ENCODE measurements at regions not wholly inside any gene's neighbourhood (a gene's known extent, or its start where the extent isn't known, plus 50 kb on each side); places are given as distances from the start of the nearest gene placed in this dataset.
"Not testable (repeated sequence)": the region's sequence is repeated elsewhere in the genome, so short reads cannot be mapped to it uniquely, and the experiment has no call there.

DNA sequence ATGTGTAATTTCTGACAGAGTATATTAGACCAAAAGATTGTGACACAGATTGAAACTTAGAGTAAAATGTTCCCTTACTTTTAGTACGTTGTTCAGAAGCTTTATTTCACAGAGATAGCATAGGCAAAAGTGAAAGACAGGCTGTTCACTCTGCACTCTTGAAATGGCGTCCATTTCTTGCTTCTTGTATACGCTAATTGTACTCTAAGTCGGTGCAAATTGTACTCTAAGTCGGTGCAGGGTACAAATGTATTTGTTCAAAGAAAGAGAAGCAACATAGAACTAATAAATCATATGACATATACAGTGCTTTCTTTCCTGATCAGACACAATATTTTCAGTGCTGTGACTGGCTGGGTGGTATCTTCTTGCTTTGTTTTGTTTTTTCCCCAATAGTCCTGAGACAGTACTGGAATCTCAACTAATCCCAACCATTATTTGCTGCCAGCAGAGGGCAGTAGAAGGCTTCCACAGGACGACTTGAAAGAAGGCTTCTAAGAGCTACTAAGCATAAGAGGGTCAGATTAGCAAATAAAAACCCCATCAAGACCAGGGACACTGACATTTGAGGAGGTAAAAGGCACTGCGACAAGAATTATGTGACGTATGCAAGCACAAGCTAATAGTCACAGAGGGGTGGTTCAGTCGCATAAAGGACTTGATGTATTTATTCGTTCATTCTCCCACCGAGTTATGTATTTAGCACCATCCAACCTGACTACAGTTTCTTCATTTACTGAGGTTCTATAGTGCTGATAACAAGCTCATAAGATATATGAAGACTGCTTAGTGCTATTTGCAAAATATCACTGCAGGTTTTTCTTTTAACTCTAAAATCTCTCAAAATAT lies 831.8 kb downstream of the TAF11L14 start:
- DNase-seq = peak; percentile 47
- no peaks in the 10 kb centered on the region for H3K36me3 Mint-ChIP-seq (ENCODE audit: low read depth)
- H3K4me3 Mint-ChIP-seq = no peak overlapping the region
- H3K27me3 Mint-ChIP-seq = no peaks in the 10 kb centered on the region
- ChIA-PET POLR2A (no interaction called here), CTCF (no interaction called here)
- H3K4me1 Mint-ChIP-seq = no peaks in the 10 kb centered on the region
- H3K27ac Mint-ChIP-seq = no peak overlapping the region
- H3K9me3 Mint-ChIP-seq = no peaks in the 10 kb centered on the region

DNA sequence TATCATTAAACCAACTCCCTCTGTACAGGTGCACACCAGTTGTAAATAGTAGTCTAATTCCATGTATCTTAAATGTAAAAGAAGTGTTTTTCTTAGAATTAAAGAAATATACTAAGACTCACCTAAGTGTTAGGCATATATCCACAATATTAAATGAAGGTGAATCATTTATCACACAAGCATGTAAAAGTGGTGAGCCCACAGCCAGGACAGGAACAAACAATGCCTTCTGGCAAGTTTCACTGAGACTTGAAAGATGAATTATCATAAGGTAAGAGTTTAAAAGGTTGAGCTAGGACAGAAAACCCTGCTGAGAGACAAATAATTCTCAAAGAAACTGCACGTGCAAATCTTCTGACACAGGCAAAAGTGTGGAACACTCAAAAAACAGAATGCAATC lies 832.5 kb downstream of the TAF11L14 start:
- H3K36me3 Mint-ChIP-seq (ENCODE audit: low read depth) = no peaks in the 10 kb centered on the region
- CTCF ChIA-PET = no interaction called here
- POLR2A ChIA-PET = no interaction called here
- DNase-seq = no peak
- peaks cover 4% of the 10 kb centered on the region for H3K9me3 Mint-ChIP-seq
- H3K4me1 Mint-ChIP-seq = no peaks in the 10 kb centered on the region
- H3K27me3 Mint-ChIP-seq = no peaks in the 10 kb centered on the region
- no peak overlapping the region for H3K27ac Mint-ChIP-seq
- no peak overlapping the region for H3K4me3 Mint-ChIP-seq

DNA sequence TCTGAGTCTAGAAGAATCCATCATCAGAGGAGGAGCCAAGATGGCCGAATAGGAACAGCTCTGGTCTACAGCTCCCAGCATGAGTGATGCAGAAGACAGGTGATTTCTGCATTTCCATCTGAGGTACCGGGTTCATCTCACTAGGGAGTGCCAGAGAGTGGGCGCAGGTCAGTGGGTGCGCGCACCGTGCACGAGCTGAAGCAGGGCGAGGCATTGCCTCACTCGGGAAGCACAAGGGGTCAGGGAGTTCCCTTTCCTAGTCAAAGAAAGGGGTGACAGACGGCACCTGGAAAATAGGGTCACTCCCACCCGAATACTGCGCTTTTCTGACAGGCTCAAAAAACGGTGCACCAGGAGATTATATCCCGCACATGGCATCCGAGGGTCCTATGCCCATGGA lies 837.5 kb downstream of the TAF11L14 start:
- CTCF ChIA-PET; H3K27me3 Mint-ChIP-seq; H3K4me3 Mint-ChIP-seq; POLR2A ChIA-PET; H3K36me3 Mint-ChIP-seq (ENCODE audit: low read depth); DNase-seq; H3K27ac Mint-ChIP-seq; H3K4me1 Mint-ChIP-seq; H3K9me3 Mint-ChIP-seq: not testable (repeated sequence)

DNA sequence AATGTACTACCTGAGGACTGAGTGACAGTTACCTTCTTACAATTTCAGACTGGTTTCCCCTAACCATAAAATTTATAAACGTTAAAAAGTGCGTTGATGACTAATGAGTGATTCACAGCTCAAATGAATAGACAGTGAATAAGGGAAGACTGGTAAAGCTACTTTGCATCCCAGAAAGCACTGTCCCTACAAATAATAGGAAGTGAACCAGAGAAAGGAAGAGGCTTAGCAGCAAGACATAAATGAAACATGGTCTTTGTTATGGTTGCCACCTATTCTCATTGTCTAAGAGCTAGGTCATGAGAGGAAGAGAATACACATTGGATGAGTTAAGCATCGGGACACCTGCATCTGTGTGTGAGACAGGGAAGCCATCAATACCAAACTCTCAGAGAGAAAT lies 849.2 kb downstream of the TAF11L14 start:
- no peak overlapping the region for H3K4me3 Mint-ChIP-seq
- no peak overlapping the region for H3K27ac Mint-ChIP-seq
- ChIA-PET CTCF (no interaction called here), POLR2A (no interaction called here)
- H3K27me3 Mint-ChIP-seq = no peaks in the 10 kb centered on the region
- no peak for DNase-seq
- no peaks in the 10 kb centered on the region for H3K36me3 Mint-ChIP-seq (ENCODE audit: low read depth)
- H3K4me1 Mint-ChIP-seq = no peaks in the 10 kb centered on the region
- no peaks in the 10 kb centered on the region for H3K9me3 Mint-ChIP-seq

DNA sequence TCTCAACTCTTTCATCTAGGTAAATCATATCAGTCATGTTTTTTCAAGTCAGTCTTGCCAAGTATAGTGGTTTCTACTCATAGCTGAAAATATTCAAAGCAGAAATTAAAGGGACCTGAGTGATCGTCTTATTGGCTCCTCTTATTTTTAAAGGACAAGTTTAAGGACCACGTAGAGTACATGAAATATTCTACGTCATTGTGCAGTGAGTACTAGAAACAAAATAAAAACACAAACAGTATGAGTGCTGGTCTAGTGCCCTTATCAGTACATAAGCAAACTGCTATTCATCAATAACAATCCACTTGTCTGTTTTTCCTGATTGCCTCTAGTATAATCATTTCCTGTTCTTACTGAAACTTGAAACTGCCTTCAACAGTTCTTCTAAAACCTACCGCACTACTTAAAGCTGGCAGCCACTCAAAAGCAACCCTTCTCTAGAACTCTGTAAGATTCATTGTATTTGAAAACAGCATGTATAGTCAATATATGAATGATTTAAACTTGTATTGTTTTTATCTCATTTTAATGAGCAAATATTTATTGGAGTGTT lies 853.7 kb downstream of the TAF11L14 start:
- no peaks in the 10 kb centered on the region for H3K36me3 Mint-ChIP-seq (ENCODE audit: low read depth)
- no peak overlapping the region for H3K4me3 Mint-ChIP-seq
- H3K27me3 Mint-ChIP-seq = no peaks in the 10 kb centered on the region
- CTCF ChIA-PET = interaction anchor here (0.6 kb wide), 1 partner anchor 8 kb away, joined by 3 read pairs; no protein-coding TSS in a partner anchor
- POLR2A ChIA-PET = no interaction called here
- no peaks in the 10 kb centered on the region for H3K4me1 Mint-ChIP-seq
- no peak overlapping the region for H3K27ac Mint-ChIP-seq
- no peaks in the 10 kb centered on the region for H3K9me3 Mint-ChIP-seq
- DNase-seq = no peak

DNA sequence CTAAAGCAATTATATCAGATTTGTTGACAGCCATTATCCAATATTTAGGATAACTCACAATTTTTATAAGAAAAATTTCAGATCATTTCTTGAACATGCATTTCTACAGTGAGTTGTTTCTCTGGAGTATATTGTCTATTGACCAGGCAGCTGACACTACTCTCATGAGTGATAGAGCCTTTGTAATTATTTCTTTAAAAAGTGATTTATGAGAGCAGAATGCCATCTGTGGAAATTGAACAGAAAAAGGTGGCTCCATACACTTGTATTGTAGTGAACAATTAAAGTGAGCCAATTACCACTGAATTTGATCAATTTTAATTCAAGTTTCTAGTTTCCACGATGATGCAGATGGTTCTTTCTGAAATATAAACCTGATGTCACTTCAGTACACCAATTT lies 855.4 kb downstream of the TAF11L14 start:
- Mint-ChIP-seq H3K36me3 (ENCODE audit: low read depth) (no peaks in the 10 kb centered on the region), H3K4me1 (no peaks in the 10 kb centered on the region), H3K9me3 (no peaks in the 10 kb centered on the region), H3K27ac (no peak overlapping the region), H3K4me3 (no peak overlapping the region), H3K27me3 (no peaks in the 10 kb centered on the region)
- ChIA-PET POLR2A (no interaction called here), CTCF (no interaction called here)
- no peak for DNase-seq

DNA sequence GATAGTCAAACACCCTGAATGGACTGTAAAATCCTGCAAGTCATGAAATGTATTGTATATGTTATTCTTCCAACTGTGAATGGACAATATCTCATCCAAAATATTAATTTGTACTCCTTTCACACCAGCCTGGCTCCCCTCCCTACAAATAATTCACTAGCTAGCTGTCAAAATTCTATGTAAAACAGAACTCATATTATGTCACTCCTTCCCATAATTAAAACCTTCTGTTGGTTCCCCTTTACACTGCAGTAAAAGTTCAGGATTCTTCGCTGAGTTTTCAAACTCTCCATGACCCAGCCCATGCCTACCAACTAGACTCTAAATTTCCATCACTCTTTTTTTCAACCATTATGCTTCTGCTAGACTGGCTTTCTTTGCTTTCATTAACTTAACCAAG lies 857.1 kb downstream of the TAF11L14 start:
- no peaks in the 10 kb centered on the region for H3K4me1 Mint-ChIP-seq
- CTCF ChIA-PET = no interaction called here
- no peaks in the 10 kb centered on the region for H3K36me3 Mint-ChIP-seq (ENCODE audit: low read depth)
- no peak overlapping the region for H3K4me3 Mint-ChIP-seq
- DNase-seq = no peak
- no peaks in the 10 kb centered on the region for H3K9me3 Mint-ChIP-seq
- no peak overlapping the region for H3K27ac Mint-ChIP-seq
- H3K27me3 Mint-ChIP-seq = no peaks in the 10 kb centered on the region
- POLR2A ChIA-PET = no interaction called here

DNA sequence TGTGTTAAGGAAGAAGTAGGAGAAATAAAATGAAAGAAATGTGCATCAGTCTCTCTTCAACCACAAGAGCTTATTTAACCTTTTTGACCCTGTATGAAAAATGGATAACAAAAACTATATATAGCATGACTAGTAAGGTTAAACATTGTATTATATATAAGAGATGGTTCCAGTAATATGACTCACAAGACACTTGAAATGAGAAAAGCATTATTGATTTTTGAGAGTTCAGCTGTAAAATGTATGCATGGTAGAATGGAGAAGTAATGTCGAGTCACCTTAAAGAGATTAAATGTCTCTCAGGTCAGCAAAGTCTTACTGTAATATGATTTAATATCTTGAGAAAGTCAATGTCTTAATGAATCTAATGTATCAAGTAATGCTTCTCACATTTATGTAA lies 860.9 kb downstream of the TAF11L14 start:
- peaks cover 4% of the 10 kb centered on the region for H3K9me3 Mint-ChIP-seq
- H3K4me1 Mint-ChIP-seq = no peaks in the 10 kb centered on the region
- no peak overlapping the region for H3K4me3 Mint-ChIP-seq
- H3K27me3 Mint-ChIP-seq = no peaks in the 10 kb centered on the region
- no peak for DNase-seq
- H3K27ac Mint-ChIP-seq = no peak overlapping the region
- H3K36me3 Mint-ChIP-seq (ENCODE audit: low read depth) = no peaks in the 10 kb centered on the region
- POLR2A ChIA-PET = no interaction called here
- CTCF ChIA-PET = no interaction called here

DNA sequence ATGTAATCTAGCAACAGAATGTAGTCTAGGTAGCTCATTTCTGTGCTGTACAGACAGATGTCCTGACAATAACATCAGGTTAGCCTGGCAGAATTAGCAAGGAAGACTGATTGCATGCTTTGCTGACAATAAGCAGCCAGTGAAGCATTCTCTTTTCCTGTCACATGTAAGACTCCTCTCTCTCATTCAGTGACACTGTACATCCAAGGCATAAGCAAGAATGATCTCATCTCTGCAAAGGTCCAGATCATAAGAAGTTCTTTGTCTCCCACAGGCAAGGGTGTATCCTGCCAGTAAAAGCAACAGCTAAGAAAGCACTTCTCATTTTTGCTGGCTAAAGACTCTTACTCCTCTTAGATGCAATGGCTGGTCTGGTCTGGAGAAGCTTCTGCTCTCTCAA lies 861.8 kb downstream of the TAF11L14 start:
- peaks cover 4% of the 10 kb centered on the region for H3K9me3 Mint-ChIP-seq
- no peak overlapping the region for H3K4me3 Mint-ChIP-seq
- H3K36me3 Mint-ChIP-seq (ENCODE audit: low read depth) = no peaks in the 10 kb centered on the region
- H3K4me1 Mint-ChIP-seq = no peaks in the 10 kb centered on the region
- H3K27ac Mint-ChIP-seq = no peak overlapping the region
- POLR2A ChIA-PET = no interaction called here
- no peaks in the 10 kb centered on the region for H3K27me3 Mint-ChIP-seq
- CTCF ChIA-PET = interaction anchor here (0.6 kb wide), 1 partner anchor 9 kb away, joined by 3 read pairs; no protein-coding TSS in a partner anchor
- no peak for DNase-seq

DNA sequence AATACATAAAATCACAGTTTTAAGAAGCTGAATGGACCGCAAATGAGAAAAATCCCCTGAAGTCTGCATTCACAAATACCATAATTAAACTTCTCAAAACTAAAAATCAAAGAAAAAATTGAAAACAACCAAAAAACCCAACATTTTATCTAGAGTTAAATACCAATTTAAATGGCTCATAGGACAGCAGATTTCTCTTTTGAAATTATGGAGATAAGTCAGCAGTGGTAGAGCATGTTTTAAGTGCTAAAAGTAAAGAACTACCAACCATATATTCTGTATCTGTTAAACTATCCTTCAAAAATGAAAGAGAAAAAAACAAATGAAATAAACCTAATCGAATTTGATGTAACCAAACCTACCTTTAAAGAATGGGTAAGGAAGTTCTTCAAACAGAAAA lies 862.8 kb downstream of the TAF11L14 start:
- peaks cover 4% of the 10 kb centered on the region for H3K9me3 Mint-ChIP-seq
- ChIA-PET POLR2A (no interaction called here), CTCF (no interaction called here)
- no peak overlapping the region for H3K4me3 Mint-ChIP-seq
- no peak for DNase-seq
- no peaks in the 10 kb centered on the region for H3K4me1 Mint-ChIP-seq
- no peaks in the 10 kb centered on the region for H3K27me3 Mint-ChIP-seq
- H3K36me3 Mint-ChIP-seq (ENCODE audit: low read depth) = no peaks in the 10 kb centered on the region
- H3K27ac Mint-ChIP-seq = no peak overlapping the region

DNA sequence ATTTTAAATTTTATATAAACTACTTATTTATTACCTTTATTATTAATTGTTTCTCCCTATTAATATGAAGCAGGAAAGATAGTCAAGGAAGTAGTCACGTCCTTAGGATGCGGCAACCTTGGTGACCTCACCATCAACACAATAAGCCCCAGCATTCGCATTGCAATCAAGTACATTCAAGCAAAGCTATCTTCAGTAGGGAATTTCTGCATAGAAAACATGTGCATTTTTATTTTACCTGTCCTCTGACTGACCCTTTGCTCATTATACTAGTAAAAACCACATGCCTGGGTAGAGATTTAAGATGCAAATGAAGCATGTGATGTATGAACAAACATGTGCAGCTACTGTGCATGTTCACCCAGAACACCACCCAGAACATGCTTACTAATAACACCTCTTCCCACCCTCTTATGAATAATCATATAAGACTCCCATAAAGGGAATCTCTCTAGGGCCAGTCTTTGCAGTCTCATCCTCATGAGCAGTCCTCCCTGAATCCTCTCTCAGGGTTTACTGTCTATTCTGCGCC lies 869.6 kb downstream of the TAF11L14 start:
- POLR2A ChIA-PET = no interaction called here
- no peaks in the 10 kb centered on the region for H3K27me3 Mint-ChIP-seq
- H3K27ac Mint-ChIP-seq = no peak overlapping the region
- no peak for DNase-seq
- no peaks in the 10 kb centered on the region for H3K36me3 Mint-ChIP-seq (ENCODE audit: low read depth)
- no peaks in the 10 kb centered on the region for H3K4me1 Mint-ChIP-seq
- H3K4me3 Mint-ChIP-seq = no peak overlapping the region
- CTCF ChIA-PET = no interaction called here
- peaks cover 3% of the 10 kb centered on the region for H3K9me3 Mint-ChIP-seq

DNA sequence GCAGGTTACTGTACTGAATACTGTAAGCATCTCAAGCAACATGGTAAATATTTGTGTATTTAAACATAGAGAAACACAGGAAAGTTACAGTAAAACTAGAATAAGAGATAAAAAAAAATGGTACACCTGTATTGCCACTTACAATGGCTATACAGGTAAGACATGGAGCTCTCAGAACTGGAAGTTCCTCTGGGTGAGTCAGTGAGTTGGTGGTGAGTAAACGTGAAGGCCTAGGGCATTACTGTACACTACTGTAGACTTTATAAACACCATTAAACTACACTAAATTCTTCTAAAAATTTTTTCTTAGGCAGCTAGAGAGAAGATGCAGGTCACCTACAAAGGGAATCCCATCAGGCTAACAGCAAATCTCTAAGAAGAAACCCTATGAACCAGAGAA lies 872.9 kb downstream of the TAF11L14 start:
- ChIA-PET CTCF (interaction anchor here (0.6 kb wide), 1 partner anchor 290 kb away, joined by 3 read pairs; no protein-coding TSS in a partner anchor), POLR2A (no interaction called here)
- H3K9me3 Mint-ChIP-seq = peaks cover 4% of the 10 kb centered on the region
- no peaks in the 10 kb centered on the region for H3K36me3 Mint-ChIP-seq (ENCODE audit: low read depth)
- H3K27me3 Mint-ChIP-seq = no peaks in the 10 kb centered on the region
- no peak overlapping the region for H3K4me3 Mint-ChIP-seq
- no peak for DNase-seq
- H3K27ac Mint-ChIP-seq = no peak overlapping the region
- no peaks in the 10 kb centered on the region for H3K4me1 Mint-ChIP-seq

DNA sequence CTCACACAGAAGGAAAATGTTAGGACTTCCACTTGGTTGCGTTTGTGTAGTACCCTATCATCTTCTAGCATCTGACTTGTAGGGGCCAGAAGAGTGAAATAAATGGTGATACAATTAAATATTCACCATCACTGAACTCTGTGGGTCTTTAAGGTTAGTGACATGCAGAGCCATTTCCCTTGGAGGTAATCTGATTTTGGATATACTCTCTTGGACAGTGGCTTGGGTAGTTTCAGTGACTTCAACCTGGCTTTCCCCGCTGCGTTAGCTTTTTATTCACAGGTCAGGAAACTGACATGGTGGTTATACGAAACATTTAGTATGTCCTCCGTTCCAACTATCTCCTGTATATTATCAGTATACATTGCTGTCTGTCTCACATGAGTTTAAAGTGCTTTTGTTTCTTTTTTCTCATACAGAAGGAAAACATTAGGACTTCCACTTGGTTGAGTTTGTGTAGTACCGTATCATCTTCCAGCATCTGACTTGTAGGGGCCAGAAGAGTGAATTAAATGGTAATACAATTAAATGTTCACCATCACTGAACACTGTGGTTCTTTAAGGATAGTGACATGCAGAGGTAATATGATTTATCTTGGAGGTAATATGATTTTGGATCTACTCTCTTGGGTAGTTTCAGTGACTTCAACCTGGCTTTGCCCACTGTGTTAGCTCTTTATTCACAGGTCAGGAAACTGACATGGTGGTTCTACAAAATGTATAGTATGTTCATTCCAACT lies 883.6 kb downstream of the TAF11L14 start:
- Mint-ChIP-seq H3K9me3 (peaks cover 9% of the 10 kb centered on the region), H3K27ac (no peak overlapping the region), H3K36me3 (ENCODE audit: low read depth) (no peaks in the 10 kb centered on the region), H3K27me3 (no peaks in the 10 kb centered on the region), H3K4me1 (no peaks in the 10 kb centered on the region), H3K4me3 (no peak overlapping the region)
- ChIA-PET CTCF (no interaction called here), POLR2A (no interaction called here)
- DNase-seq = no peak
